ENCODE measurements at regions not wholly inside any gene's neighbourhood (a gene's known extent, or its start where the extent isn't known, plus 50 kb on each side); places are given as distances from the start of the nearest gene placed in this dataset.

DNA sequence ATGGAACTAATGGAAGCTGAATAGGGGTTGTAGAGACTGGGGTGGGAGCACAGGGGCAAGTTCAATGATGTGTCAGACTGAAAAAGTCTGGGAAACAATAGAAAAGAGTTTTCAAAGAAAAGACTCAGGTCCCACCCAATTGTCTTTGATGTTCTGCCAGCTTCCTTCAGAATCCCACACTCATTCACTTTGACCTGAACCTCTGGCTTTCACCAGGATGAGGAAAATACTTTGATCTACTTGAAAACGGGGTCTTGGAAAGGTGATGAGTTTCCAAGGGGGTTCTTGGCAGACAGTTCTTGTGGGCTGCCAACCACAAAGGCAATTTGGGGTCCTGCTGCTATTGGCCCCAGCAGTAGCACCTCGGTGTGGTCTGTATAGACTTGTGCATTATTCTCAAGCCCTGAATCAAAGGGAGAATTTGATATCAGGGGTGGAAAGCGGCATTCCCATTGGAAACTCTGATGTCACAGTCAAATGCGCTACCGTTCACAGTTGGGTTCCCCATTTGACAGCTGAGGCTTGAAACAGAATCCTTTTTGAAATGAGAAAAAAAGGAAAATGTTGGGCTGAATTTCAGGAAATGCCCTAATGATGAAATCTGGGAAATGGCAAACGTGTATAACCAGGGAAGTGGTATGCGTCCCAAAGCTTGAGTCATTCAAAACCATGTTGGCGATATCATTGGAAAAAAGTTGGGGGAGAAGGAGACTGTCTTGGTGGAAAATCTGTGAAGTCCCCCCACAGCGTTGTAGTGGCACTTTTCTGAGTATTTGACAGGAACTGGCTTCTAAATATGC lies 229.2 kb upstream of the LRTM1 start:
- no peak overlapping the region for H3K27ac ChIP-seq
- TF ChIP-seq EP300 (IDR thresholded peaks at IDR 0.05): no peak
- TF ChIP-seq POLR2A (IDR thresholded peaks at IDR 0.05): no peak
- TF ChIP-seq POLR2AphosphoS5 (IDR thresholded peaks at IDR 0.05): no peak
- TF ChIP-seq, protein P1, sequence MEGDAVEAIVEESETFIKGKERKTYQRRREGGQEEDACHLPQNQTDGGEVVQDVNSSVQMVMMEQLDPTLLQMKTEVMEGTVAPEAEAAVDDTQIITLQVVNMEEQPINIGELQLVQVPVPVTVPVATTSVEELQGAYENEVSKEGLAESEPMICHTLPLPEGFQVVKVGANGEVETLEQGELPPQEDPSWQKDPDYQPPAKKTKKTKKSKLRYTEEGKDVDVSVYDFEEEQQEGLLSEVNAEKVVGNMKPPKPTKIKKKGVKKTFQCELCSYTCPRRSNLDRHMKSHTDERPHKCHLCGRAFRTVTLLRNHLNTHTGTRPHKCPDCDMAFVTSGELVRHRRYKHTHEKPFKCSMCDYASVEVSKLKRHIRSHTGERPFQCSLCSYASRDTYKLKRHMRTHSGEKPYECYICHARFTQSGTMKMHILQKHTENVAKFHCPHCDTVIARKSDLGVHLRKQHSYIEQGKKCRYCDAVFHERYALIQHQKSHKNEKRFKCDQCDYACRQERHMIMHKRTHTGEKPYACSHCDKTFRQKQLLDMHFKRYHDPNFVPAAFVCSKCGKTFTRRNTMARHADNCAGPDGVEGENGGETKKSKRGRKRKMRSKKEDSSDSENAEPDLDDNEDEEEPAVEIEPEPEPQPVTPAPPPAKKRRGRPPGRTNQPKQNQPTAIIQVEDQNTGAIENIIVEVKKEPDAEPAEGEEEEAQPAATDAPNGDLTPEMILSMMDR (IDR thresholded peaks at IDR 0.05): no peak
- H3K4me1 ChIP-seq: no peaks in the 10 kb centered on the region
- H3K9me3 ChIP-seq: no peaks in the 10 kb centered on the region
- no peak for ATAC-seq
- no peak overlapping the region for H3K4me3 ChIP-seq
- 83 to 84% methylated on average over 4 to 5 of the region's 9 CpGs for WGBS, 2 donors (ENCODE audit: low coverage in 1 of 2)
- H3K36me3 ChIP-seq: no peaks in the 10 kb centered on the region
- no peaks in the 10 kb centered on the region for H3K27me3 ChIP-seq

DNA sequence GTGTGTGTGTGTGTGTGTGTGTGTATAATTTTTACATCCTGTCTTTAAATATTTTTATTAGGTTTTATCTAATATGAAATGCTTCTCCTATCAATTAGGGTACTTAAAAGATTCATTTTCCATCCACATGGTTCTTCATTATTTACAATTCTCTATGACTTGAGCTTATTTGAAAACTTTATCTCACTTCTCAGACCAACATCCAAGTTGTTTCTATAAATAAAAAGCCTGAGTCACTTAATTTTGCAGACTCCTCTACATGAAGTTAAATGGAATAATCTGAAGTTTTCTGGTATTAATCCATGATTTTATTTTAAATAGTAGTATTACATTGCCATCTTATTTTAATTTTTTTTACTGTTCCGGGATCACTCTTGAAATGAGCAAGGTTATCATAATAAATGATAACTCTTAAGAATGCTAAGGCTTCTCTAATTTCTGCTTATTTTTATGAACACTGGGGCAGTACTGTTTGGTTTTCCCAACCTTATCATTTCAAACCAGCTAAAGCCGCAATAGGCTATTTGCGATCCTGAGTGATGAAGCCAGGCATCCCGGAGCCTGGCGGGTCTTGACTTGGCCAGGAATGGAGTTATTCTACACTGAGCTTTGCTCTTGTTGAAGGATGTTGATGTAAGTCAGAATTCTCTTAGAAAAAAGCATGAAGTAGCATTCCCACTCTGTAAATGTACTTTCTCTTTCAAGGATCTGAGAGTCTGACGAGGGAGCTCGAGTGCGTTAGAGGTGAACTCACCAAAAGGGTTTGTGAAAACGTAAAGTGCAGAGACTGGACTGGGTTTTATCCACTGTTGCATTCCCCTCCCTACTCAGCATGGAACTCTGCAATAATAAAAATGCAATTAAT lies 220.2 kb upstream of the LRTM1 start:
- WGBS, 2 donors (ENCODE audit: low coverage in 1 of 2): 19 to 79% methylated on average over 5 to 7 of the region's 9 CpGs
- H3K36me3 ChIP-seq: no peaks in the 10 kb centered on the region
- peaks cover 0 to 5% (median 0%) of the 10 kb centered on the region in 3 donors for H3K4me1 ChIP-seq
- ATAC-seq: no peak
- no peak overlapping the region for H3K4me3 ChIP-seq
- TF ChIP-seq EP300 (IDR thresholded peaks at IDR 0.05) (no peak), POLR2A (IDR thresholded peaks at IDR 0.05) (no peak), POLR2AphosphoS5 (IDR thresholded peaks at IDR 0.05) (no peak)
- TF ChIP-seq, protein P1 (IDR thresholded peaks at IDR 0.05): no peak
- H3K27ac ChIP-seq: no peak overlapping the region
- H3K27me3 ChIP-seq: no peaks in the 10 kb centered on the region
- no peaks in the 10 kb centered on the region for H3K9me3 ChIP-seq

- no peaks in the 10 kb centered on the region for H3K27me3 ChIP-seq
- H3K36me3 ChIP-seq: no peaks in the 10 kb centered on the region
- WGBS, 2 donors (ENCODE audit: low coverage in 1 of 2): 60 to 68% methylated on average over 1 to 2 of the region's 3 CpGs
- H3K4me1 ChIP-seq: peaks cover 0 to 5% (median 0%) of the 10 kb centered on the region in 3 donors
- TF ChIP-seq, protein P1 (IDR thresholded peaks at IDR 0.05): no peak
- TF ChIP-seq EP300 (IDR thresholded peaks at IDR 0.05): no peak
- no peak for TF ChIP-seq POLR2AphosphoS5 (IDR thresholded peaks at IDR 0.05)
- no peak for TF ChIP-seq POLR2A (IDR thresholded peaks at IDR 0.05)
- no peaks in the 10 kb centered on the region for H3K9me3 ChIP-seq
- no peak overlapping the region for H3K4me3 ChIP-seq
- no peak overlapping the region for H3K27ac ChIP-seq
- ATAC-seq: no peak
Observed at GRCh38 chr3:55147406-55147805, 219.5 kb upstream of the LRTM1 start.

DNA sequence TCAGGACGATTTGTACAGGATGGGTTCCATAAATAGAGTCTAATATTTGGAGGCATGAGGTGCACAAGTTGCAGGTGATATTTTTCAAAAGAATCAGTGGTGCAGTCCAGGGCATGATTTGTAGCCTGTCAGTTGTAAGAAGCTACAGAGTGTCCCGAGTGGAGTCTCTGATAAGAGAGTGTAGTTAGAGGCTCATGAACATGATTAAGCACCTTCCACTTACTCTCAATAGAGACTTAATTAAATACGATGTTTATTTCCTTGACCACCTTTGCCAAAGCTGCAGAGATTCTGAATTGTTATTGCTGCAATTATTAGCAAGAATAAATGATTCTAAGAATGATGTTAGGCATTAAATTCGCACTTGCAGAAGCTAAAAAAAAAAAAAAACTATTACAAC lies 218.4 kb upstream of the LRTM1 start:
- Histone ChIP-seq H3K9me3 (no peaks in the 10 kb centered on the region), H3K36me3 (no peaks in the 10 kb centered on the region), H3K4me1 (peaks cover 0 to 5% (median 0%) of the 10 kb centered on the region in 3 donors), H3K27ac (no peak overlapping the region), H3K27me3 (no peaks in the 10 kb centered on the region), H3K4me3 (no peak overlapping the region)
- no peak for TF ChIP-seq POLR2A (IDR thresholded peaks at IDR 0.05)
- TF ChIP-seq POLR2AphosphoS5 (IDR thresholded peaks at IDR 0.05): no peak
- TF ChIP-seq, protein P1 (IDR thresholded peaks at IDR 0.05): no peak
- no peak for TF ChIP-seq EP300 (IDR thresholded peaks at IDR 0.05)
- 50 to 57% methylated on average over 3 to 4 of the region's 4 CpGs for WGBS, 2 donors (ENCODE audit: low coverage in 1 of 2)
- no peak for ATAC-seq
